HG03280 (cell line): ENCODE measurements at regions not wholly inside any gene's neighbourhood (a gene's known extent, or its start where the extent isn't known, plus 50 kb on each side); places are given as distances from the start of the nearest gene placed in this dataset.

Experiments used
- ATAC-seq: cut with Tn5 transposase; IDR thresholded peaks from one replicate; pipeline ENCODE4 v1.9.1; 2021; ENCODE audit warnings: mild to moderate bottlenecking, moderate library complexity; ENCODE audit not compliant: unreplicated experiment

DNA sequence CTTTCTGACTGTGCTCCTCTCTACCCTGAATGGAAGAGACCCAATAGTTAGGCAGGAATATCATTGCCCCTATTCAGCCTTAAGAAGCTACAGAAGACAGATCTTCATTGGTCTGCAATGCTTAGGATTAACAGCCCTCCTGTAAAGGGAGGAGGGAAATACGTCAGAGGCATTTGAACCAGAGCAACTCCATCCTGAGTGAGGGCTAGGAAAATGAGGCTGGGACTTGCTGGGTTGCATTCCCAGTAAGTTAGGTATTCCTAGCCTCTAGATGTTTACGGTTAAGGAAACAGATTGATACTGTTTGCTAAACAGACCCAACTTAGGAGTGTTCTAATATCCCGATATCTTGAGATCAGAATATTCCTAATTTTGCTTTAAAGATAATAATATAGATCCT is 63.5 kb downstream of the PCDH18 start:
- no peak for ATAC-seq

DNA sequence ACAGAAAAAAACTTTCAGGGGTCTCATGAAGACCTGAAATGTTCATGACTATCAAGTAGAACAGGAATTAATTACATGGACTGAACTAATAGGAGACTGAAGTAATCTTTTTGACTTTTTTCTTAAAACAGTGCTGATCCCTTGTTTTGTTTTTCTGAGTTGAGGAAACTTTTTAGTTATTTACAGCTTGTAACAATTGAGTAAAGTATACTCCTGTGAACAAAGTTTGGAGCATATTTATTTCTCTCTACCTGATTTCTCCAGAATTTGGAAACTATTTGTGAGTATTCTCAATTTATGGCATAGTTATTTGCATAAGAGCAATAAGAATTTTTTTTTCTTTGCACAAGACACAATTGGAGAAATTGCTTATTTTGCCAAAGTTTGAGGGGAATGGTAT is 64.8 kb downstream of the PCDH18 start:
- no peak for ATAC-seq

DNA sequence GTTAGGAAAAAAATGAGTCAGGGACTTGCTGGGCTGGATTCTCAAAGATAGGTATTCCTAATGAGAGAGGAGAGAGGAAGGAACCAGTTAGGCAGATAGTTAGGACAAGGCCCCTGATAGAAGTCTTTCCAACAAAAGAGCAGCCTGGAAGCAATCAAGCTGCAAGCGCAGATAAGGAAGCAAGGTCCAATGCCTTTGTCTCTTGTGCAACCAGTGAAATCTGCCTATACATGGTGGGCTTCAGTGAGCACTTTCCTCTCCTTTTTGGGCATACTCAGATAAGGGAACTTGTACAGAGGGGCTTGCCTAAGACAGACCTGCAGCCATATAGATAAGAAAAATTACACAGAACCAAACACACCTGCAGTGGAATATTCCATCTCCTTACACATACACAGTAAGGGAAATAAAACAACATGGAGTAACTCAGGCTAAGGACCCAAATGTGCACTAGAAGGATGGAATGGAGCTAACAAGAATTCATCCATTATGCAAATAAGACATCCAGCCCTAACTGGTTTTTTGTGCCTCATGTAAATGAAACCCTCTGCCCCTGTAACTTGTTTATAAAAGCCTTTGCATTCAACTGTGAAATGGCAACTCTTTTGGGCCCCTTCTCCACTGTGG is 68.8 kb downstream of the PCDH18 start:
- ATAC-seq = no peak

DNA sequence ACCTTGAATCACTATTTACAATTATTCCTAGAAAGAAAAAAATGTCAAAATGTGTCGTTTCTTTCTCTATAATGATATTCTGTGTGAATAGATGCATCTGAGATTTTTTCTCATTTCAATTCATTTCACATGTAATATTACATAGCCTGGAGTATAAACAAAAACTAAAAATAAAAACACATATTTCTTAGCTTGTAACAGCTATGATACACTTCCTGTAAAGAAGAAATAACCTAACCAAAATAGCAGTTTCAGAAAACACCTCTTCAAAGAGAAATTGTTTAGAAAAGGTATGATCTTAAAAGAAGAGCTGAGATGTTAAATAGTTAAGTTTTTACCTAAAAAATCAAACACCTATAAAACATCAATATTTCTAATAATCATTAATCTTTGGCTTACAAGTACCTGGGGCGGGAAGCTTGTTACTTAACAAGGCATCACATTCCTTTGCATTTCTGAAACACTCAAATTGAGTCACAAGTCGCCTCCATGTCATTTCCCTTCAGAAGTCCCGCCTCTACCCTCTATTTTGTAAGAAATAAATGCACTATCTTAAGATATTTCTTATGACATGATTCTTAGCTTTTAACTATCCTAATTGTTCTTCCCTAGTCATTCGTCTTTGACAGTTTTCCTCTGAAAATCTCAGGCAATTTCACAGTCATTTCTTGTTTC is 76.5 kb downstream of the PCDH18 start:
- ATAC-seq = no peak

DNA sequence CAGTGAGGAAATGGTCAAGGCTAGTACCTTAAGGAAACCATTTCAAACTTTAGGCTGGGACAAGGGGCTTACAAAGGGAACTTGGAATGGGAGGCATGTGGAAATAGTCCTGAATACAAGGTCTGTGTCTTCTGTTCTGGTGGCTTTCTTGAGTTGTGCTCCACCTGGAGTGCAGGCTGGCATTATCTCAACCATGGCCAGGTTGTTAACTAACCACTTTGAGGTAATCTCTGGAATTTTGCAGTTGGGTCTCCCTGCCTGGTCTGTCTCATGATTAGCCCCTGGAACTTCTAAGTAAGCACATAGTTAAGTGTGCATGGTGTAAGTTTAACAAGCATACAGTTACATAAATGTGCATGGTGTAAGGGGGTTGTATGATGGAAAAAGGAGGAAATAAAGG is 77.5 kb downstream of the PCDH18 start:
- no peak for ATAC-seq

DNA sequence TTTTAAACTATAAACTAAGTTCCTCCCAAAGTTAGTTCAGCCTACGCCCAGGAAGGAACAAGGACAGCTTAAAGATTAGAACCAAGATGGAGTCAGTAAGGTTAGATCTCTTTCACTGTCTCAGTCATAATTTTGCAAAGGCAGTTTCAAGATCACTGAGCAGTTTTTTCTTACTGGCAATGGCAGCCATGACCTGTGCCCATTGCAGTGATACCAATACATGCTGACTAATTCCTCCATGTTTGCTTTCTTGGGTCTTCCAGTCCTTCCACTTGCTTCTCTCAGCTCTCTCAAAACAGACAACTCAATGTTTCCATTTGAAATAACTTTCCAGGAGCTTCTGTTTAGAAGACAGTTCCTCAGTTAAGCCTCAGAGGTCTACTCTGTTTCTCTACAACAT is 79.5 kb downstream of the PCDH18 start:
- no peak for ATAC-seq

DNA sequence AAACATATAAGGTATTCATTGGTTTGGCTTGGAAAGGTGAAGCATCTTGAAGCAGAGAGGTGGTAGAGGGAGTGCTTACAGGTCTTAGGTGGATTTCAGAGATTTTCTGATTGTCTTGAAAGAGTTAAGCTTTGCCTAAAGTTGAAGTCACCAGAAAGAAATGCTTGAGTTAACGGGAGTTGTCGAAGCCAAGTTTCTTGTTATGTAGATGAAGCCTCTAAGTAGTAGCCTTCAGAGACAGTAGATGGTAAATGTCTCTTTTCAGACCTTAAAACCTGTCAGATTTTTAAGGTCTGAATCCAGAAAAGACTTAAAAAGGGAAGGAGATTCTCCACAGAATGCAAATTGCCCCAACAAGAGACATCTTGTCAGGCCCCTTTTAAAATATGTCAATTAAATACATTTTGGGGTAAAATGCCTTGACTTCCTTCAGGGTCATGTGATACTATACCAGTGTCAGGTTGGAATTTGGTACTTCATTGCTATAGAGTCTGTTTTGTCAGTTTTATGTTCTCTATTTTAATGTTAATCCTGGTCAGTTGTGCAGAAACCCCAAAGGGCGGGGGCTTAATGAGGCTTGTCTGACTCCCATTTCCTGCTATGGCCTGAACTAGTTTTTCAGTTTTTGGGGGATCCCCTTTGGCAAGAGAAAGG is 81.0 kb downstream of the PCDH18 start:
- ATAC-seq = no peak

DNA sequence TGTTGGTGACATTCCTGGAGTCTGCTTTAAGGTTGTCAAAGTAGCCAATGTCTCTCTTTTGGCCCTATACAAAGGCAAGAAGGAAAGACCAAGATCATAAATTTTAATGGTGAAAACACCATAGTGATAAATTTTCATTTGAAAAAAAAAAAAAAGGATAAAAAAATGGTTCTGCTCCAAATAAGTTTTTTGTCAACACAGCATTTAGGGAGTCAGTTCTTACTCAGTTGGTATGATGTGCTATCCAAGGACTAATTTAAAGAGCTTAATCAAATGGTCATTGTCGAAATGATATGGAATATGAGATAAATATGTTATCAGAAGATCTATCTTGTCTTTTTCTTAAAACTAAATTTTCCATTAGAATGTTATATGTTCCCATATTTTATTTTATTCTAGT is 83.9 kb downstream of the PCDH18 start:
- no peak for ATAC-seq

DNA sequence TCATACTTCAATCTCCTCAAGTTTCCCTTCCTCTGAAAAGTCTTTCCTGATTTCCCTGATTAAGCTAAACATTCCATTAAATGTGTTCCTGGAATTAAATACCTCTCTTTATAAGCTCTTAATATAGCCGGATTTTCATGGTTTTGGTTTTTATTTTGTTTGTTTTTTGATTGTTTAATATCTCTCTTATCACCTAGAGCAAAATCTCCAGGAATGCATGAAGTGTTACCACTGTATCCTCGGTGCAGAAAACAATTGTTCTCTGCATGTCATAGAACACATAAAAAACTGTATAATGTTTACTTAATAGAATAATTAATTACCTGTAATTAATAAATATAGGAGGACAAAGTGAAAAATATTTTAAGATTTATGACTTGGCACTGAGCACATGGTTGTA is 86.2 kb downstream of the PCDH18 start:
- no peak for ATAC-seq

DNA sequence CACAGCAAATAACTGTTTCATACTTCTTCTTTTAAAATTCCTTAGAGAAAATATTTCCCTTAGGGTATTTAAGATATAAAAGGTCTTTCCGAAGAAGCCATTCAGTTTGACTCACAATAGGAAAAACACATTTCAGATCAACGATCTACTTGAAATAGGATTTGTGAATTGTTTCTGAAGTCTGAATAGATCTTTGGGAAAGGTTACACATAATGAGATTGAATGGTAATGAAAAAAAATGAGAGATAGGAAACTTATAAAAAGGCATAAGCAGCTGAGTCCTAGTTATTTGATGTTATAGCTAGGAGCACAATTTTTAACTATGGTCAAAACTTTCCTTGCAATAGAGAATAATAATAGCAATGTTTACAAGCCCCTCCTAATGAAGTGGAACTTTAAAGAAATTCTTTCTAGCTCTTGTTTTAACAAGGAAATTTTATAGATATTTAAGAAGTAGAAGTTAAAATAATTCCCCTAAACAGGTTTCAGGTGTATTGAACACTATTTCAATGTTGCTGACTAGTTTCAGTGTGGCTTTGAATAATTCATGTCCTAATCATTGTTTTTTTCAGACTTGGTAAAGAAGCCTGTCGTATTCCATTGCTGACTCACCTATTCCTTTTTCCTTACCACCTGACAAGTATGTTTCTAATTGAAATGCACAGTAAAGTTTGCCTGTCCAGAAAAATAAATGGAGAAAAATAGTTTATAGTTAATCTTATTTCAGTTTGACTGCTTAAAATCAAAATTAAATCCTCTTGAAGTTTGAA is 89.1 kb downstream of the PCDH18 start:
- ATAC-seq = no peak

DNA sequence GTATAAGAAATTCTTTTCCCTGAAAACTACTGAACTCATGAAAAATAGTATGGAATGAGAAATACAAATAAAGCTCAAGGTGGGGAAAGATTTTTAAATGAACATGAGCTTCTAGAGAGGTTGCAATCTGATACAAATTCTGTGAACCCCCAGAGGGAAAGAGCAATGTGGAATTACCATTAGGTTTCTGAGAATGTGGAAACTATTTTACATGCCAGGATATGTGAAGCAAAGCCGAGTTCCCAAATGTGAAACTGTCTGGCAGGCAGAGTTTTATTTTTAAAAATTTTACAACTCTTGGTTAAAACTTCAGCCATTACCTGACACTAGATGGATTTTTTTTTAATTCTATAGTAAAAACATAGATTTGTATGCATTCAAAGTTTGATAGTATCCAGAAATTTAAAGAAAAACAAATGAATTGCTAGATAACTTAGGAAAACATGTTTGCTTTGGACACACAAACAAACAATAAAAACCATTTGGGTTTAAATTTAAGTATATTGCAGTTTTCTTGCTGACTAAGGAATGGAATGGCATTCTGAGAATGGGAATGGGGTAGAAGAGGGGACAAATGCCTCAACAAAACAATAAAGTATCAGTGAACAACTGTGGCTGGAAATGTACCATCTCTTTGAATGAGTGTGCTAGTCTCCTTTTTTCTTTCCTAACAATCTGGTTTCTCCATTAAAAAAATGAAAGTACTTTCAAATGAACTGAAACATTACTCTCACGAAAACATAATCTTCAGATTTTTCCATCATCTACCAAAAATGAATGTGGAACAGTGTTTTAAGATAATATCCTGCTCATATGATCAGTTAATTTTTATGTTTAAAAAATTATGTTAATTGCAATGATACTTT is 99.6 kb downstream of the PCDH18 start:
- ATAC-seq = no peak

DNA sequence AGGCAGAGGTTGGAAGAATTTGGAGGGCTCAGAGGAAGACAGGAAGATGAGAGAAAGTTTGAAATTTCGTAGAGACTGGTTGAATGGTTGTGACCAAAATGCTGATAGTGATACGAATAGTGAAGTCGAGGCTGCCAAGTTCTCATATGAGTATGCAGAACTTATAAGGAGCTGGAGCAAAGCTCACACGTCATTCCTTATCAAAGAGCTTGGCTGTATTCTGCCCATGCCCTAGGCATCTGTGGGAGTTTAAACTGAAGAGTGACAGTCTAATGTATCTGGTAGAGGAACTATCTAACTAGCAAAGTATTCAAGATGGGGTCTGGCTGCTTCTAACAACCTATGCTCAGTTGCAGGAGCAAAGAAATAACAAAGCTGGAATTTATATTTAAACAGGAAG is 102.1 kb downstream of the PCDH18 start:
- no peak for ATAC-seq

DNA sequence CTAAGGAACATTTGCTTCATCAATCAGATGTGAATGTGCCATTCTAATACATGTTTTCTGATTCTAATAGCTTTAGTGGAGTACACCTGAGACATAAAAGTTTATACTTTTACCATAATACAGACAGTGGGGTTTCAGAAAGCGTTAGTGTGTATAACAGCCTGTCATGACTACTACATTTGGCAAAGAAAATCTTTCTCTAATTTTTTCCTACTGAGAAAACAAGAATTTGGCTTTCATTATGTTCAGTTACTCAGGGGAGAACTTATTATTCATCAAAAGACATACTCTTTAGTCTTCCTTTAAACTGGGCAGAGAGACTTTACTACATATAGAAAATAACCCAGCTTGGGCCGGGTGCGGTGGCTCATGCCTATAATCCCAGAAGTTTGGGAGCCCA is 104.9 kb downstream of the PCDH18 start:
- no peak for ATAC-seq

DNA sequence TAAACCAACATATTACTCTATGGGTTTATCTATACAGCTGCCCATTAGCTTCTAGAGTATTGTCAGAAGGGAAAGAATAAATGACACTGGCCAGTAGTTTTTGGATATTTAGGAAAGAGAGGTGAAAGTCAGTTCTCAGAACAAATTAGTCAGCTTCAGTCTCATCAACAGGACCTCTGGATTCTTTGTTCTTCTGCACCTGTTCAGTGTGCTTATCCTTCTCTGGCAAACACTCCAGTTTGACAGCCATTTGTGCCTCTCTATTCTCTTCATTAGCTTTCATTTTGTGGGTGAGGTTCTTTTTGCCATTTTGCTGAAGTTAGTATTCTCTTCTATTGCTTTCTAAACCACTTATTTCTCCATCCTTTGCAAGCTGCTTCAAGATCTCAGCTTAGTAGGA is 107.0 kb downstream of the PCDH18 start:
- ATAC-seq = no peak

DNA sequence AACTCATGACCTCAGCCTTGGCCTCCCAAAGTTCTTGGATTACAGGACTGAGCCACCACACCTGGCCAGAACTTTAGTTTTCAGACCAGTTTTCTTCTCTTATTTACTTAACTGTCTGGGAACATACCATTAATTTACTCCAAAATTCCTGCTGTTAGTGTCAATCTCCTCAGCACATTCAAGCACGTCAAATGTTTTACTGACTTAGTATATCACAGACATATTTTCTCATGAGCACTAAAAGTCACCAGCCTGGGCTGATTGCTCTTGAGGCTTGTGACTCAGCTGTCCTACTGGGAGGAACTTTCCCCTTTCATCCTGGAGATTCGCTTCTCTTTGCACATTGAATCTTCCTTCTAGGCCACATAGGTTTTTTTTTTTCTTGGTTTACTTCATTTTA is 109.6 kb downstream of the PCDH18 start:
- ATAC-seq = no peak

DNA sequence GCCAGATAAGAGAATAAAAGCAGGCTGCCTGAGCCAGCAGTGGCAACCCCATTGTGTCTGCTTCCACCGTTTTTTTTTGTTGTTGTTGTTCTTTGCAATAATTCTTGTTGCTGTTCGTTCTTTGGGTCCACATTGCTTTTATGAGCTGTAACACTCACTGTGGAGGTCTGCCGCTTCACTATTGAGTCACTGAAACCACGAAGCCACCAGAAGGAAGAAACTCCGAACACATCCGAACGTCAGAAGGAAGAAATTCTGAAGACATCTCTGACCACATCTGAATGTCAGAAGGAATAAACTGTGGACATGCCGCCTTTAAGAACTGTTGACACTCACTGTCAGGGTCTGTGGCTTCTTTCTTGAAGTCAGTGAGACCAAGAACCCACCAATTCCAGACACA is 110.5 kb downstream of the PCDH18 start:
- ATAC-seq = no peak

DNA sequence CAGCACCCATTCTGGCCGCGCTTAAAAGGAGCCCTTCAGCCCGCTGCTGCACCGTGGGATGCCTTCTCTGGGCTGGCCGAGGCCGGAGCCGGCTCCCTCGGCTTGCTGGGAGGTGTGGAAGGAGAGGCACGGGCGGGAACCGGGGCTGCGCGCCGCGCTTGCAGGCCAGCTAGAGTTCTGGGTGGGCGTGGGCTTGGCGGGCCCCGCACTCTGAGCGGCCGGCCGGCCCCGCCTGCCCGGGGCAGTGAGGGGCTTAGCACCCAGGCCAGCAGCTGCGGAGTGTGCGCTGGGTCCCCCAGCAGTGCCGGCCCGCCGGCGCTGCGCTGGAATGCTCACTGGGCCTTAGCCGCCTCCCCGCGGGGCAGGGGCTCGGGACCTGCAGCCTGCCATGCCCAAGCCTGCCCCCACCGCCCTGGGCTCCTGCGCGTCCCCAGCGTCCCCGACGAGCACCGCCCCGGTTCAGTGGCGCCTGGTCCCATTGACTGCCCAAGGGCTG is 111.3 kb downstream of the PCDH18 start:
- no peak for ATAC-seq

DNA sequence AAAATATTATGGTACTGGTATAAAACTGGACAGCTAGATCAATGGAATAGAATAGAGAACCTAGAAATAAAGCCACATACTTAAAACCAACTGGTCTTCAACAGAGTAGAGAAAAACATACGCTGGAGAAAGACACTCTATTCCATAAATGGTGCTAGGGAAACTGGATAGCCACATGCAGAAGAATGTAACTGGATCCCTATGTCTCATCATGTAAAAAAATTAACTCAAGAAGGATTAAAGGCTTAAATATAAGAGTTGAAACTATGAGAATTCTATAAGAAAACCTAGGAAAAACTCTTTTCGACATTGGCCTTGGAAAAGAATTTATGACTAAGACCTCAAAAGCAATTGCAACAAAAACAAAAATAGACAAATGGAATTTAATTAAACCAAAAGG is 114.6 kb downstream of the PCDH18 start:
- no peak for ATAC-seq

DNA sequence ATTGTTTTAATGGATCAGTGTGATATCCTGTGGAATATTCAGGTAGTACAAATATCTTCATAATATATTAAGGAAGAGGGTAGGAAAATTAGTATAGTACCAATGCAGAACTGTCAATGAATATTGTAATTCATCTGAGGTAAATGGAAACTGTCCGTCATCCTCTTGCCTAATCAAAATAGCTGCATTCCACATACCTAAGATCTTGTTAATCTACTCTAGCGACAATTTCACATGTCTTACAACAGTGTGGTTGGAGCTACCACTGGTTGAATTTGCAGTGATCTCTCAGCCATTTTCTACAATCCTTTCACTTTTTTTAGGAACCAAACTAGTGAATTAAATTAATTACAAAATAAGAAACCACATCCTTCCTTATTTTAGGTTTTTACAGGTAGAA is 117.5 kb downstream of the PCDH18 start:
- no peak for ATAC-seq

DNA sequence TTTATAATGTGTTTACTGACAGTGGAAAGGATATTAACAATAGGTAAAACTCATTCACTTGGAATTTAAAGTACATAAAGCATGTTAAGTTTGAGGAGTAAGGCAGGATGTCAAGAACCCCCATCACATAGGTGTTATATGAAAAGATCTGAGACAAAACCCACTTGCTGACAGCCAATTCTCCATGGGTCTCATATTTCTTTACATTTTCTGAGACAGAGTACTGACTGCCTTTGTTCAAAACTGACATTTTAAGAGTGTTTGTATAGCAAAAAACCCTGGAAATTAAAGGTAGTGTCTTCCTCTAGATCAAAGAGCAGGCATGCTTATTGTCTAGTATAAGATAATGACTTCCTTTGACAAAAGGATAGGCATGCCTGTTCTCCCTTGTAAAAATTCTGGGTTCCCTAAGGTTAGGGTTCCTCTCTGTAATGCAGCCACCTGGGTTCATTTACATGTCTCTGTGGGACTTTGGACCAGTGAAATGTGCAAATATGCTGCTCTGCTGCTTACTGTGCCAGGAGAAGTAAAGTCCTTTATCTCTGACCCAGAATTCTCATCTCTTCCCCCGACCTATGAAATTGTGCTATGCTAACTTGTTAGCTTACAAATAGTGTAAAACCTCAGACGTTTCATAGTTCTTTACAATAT is 123.6 kb downstream of the PCDH18 start:
- no peak for ATAC-seq
